ENCODE measurements at regions not wholly inside any gene's neighbourhood (a gene's known extent, or its start where the extent isn't known, plus 50 kb on each side); places are given as distances from the start of the nearest gene placed in this dataset.

GRCh38 chr9:87211669-87212068, 264.4 kb upstream of the GAS1 start:
- no peak overlapping the region for H3K4me2 ChIP-seq (ENCODE audit: low read length)
- CTCF ChIA-PET (ENCODE audit: unreplicated experiment) = no interaction called here

GRCh38 chr9:87212605-87213021, 265.3 kb upstream of the GAS1 start:
- Histone ChIP-seq H3K9me2 (ENCODE audit: insufficient read depth, low read length) (no peaks in the 10 kb centered on the region), H2AFZ (ENCODE audit: low read length) (no peak overlapping the region), H3K4me3 (ENCODE audit: low read depth, low read length, poor library complexity, severe bottlenecking) (no peak overlapping the region), H3K4me2 (ENCODE audit: low read length) (no peak overlapping the region), H3K9me3 (ENCODE audit: low read length) (no peaks in the 10 kb centered on the region), H3K36me3 (ENCODE audit: insufficient read depth, low read length) (no peaks in the 10 kb centered on the region), H3K27ac (ENCODE audit: low read depth, low read length, poor library complexity, severe bottlenecking) (no peak overlapping the region), H3K79me2 (ENCODE audit: insufficient read depth, low read depth, low read length) (no peaks in the 10 kb centered on the region), H3K4me1 (ENCODE audit: insufficient read depth, low read length, poor library complexity, severe bottlenecking) (no peaks in the 10 kb centered on the region), H4K20me1 (ENCODE audit: insufficient read depth, low read length) (no peaks in the 10 kb centered on the region)
- CTCF ChIA-PET (ENCODE audit: unreplicated experiment) = no interaction called here
- no peak for TF ChIP-seq EZH2phosphoT487 (IDR thresholded peaks at IDR 0.05; ENCODE audit: borderline replicate concordance, low read depth, low read length)
- no peak for TF ChIP-seq CTCF (conservative IDR thresholded peaks at IDR 0.05; ENCODE audit: low read length)
- intact Hi-C loops (cut with micrococcal nuclease; ENCODE audit: unreplicated experiment) = no loop called here
- DNase-seq (ENCODE audit: low spot score) = no peak
- POLR2A ChIA-PET = interaction anchor here (1.1 kb wide), 1 partner anchor 40 kb away, joined by 3 read pairs; no protein-coding TSS in a partner anchor
- no TSS peak for BruUV-seq (replicated peaks)

More at GRCh38 chr9:87211669-87212068, 264.4 kb upstream of the GAS1 start:
- Histone ChIP-seq H3K79me2 (ENCODE audit: insufficient read depth, low read depth, low read length) (no peaks in the 10 kb centered on the region), H3K4me3 (ENCODE audit: low read depth, low read length, poor library complexity, severe bottlenecking) (no peak overlapping the region), H3K27ac (ENCODE audit: low read depth, low read length, poor library complexity, severe bottlenecking) (no peak overlapping the region), H3K4me1 (ENCODE audit: insufficient read depth, low read length, poor library complexity, severe bottlenecking) (no peaks in the 10 kb centered on the region), H3K9me3 (ENCODE audit: low read length) (no peaks in the 10 kb centered on the region), H3K36me3 (ENCODE audit: insufficient read depth, low read length) (no peaks in the 10 kb centered on the region), H3K9me2 (ENCODE audit: insufficient read depth, low read length) (no peaks in the 10 kb centered on the region), H2AFZ (ENCODE audit: low read length) (no peak overlapping the region), H4K20me1 (ENCODE audit: insufficient read depth, low read length) (no peaks in the 10 kb centered on the region)
- intact Hi-C loops (cut with micrococcal nuclease; ENCODE audit: unreplicated experiment) = no loop called here
- TF ChIP-seq EZH2phosphoT487 (IDR thresholded peaks at IDR 0.05; ENCODE audit: borderline replicate concordance, low read depth, low read length) (no peak), CTCF (conservative IDR thresholded peaks at IDR 0.05; ENCODE audit: low read length) (no peak)
- DNase-seq (ENCODE audit: low spot score) = no peak
- no TSS peak for BruUV-seq (replicated peaks)
- POLR2A ChIA-PET = no interaction called here

- CTCF ChIA-PET (ENCODE audit: unreplicated experiment) = no interaction called here
- H3K4me1 ChIP-seq (ENCODE audit: insufficient read depth, low read length, poor library complexity, severe bottlenecking) = no peaks in the 10 kb centered on the region
- DNase-seq (ENCODE audit: low spot score) = no peak
- H4K20me1 ChIP-seq (ENCODE audit: insufficient read depth, low read length) = no peaks in the 10 kb centered on the region
- H3K79me2 ChIP-seq (ENCODE audit: insufficient read depth, low read depth, low read length) = no peaks in the 10 kb centered on the region
- H3K36me3 ChIP-seq (ENCODE audit: insufficient read depth, low read length) = no peaks in the 10 kb centered on the region
- BruUV-seq (replicated peaks) = no TSS peak
- H3K9me2 ChIP-seq (ENCODE audit: insufficient read depth, low read length) = no peaks in the 10 kb centered on the region
- no peaks in the 10 kb centered on the region for H3K9me3 ChIP-seq (ENCODE audit: low read length)
- POLR2A ChIA-PET = interaction anchor here (1.1 kb wide), 1 partner anchor 38 kb away, joined by 3 read pairs; no protein-coding TSS in a partner anchor
- no peak overlapping the region for H3K4me2 ChIP-seq (ENCODE audit: low read length)
- intact Hi-C loops (cut with micrococcal nuclease; ENCODE audit: unreplicated experiment) = no loop called here
- no peak overlapping the region for H2AFZ ChIP-seq (ENCODE audit: low read length)
- no peak for TF ChIP-seq EZH2phosphoT487 (IDR thresholded peaks at IDR 0.05; ENCODE audit: borderline replicate concordance, low read depth, low read length)
- TF ChIP-seq CTCF (conservative IDR thresholded peaks at IDR 0.05; ENCODE audit: low read length) = no peak
- H3K27ac ChIP-seq (ENCODE audit: low read depth, low read length, poor library complexity, severe bottlenecking) = no peak overlapping the region
- no peak overlapping the region for H3K4me3 ChIP-seq (ENCODE audit: low read depth, low read length, poor library complexity, severe bottlenecking)
Measured at GRCh38 chr9:87213948-87214347, 266.6 kb upstream of the GAS1 start.

Data from OCI-LY7 (cell line).